ENCODE measurements at regions not wholly inside any gene's neighbourhood (a gene's known extent, or its start where the extent isn't known, plus 50 kb on each side); places are given as distances from the start of the nearest gene placed in this dataset.

GRCh38 chr5:63175850-63176249, 597.2 kb downstream of the LRRC70 start:
- Histone ChIP-seq H3K14ac (ENCODE audit: insufficient read depth, low read length) (no peak overlapping the region), H3K23me2 (ENCODE audit: insufficient read length, low read depth, low read length, poor library complexity, severe bottlenecking) (no peaks in the 10 kb centered on the region), H2BK15ac (ENCODE audit: low read depth, low read length) (no peak overlapping the region), H3K27me3 (ENCODE audit: insufficient read depth, low read length) (no peaks in the 10 kb centered on the region), H4K91ac (ENCODE audit: insufficient read length, low read depth, low read length) (no peak overlapping the region), H4K8ac (replicated peaks; ENCODE audit: insufficient read length, low read depth, low read length) (no peak overlapping the region), H3K4ac (ENCODE audit: low read depth, low read length) (no peak overlapping the region), H3K9me3 (ENCODE audit: control insufficient read depth, low read depth, low read length) (no peaks in the 10 kb centered on the region), H2AK5ac (ENCODE audit: insufficient read length, low read length) (no peak overlapping the region), H2BK120ac (ENCODE audit: low read depth, low read length, poor library complexity, severe bottlenecking) (no peak overlapping the region), H4K20me1 (ENCODE audit: control insufficient read depth, insufficient read depth, insufficient read length) (no peaks in the 10 kb centered on the region), H3K4me2 (ENCODE audit: insufficient read depth, insufficient read length, low read length) (no peak overlapping the region), H3K79me1 (ENCODE audit: insufficient read depth, low read depth, low read length, poor library complexity, severe bottlenecking) (no peaks in the 10 kb centered on the region), H2BK20ac (ENCODE audit: low read depth, low read length, poor library complexity, severe bottlenecking) (no peak overlapping the region), H2BK12ac (ENCODE audit: insufficient read length, low read depth, low read length) (no peak overlapping the region), H3T11ph (ENCODE audit: low read length) (no peak overlapping the region), H2BK5ac (ENCODE audit: insufficient read length, low read length) (no peak overlapping the region), H3K56ac (ENCODE audit: insufficient read length, low read depth, low read length) (no peak overlapping the region), H4K5ac (ENCODE audit: insufficient read length, low read depth, low read length) (no peak overlapping the region), H2AFZ (ENCODE audit: low read length) (no peak overlapping the region), H3K79me2 (ENCODE audit: insufficient read depth, low read length) (no peaks in the 10 kb centered on the region), H3K9ac (ENCODE audit: extremely low read depth, insufficient read length, low read length) (no peak overlapping the region), H3K27ac (ENCODE audit: insufficient read length, low read depth, low read length) (no peak overlapping the region), H3K18ac (ENCODE audit: insufficient read length, low read depth, low read length) (no peak overlapping the region), H3K4me1 (ENCODE audit: insufficient read depth, low read length) (no peaks in the 10 kb centered on the region), H3K23ac (ENCODE audit: insufficient read length, low read depth, low read length) (no peak overlapping the region)
- no peaks in the 10 kb centered on the region for H3K36me3 Mint-ChIP-seq (ENCODE audit: insufficient read depth in 1 of 3, low read depth in 3 of 3)
- H3K9me3 Mint-ChIP-seq, result no peaks in the 10 kb centered on the region
- no peak for TF ChIP-seq CTCF (conservative IDR thresholded peaks at IDR 0.05)
- no peak overlapping the region for H3K27ac Mint-ChIP-seq
- no peak for DNase-seq
- no peaks in the 10 kb centered on the region for H3K4me1 Mint-ChIP-seq
- no peak overlapping the region for H3K4me3 Mint-ChIP-seq
- no CpG with 5 or more reads among the region's 5 CpGs for WGBS (ENCODE audit: extremely low coverage, insufficient read length, low lambda C conversion rate)
- H3K27me3 Mint-ChIP-seq (ENCODE audit: low read depth), result no peaks in the 10 kb centered on the region

Measured in H9 (cell line).